Astrocyte (in vitro differentiated cells and primary cell): ENCODE measurements at regions not wholly inside any gene's neighbourhood (a gene's known extent, or its start where the extent isn't known, plus 50 kb on each side); places are given as distances from the start of the nearest gene placed in this dataset.
"Not testable (repeated sequence)": the region's sequence is repeated elsewhere in the genome, so short reads cannot be mapped to it uniquely, and the experiment has no call there.

ENCODE experiments used
- DNase-seq: peaks from one replicate; pipeline ENCODE4 v3.0.0-alpha.2; 2010; ENCODE audit warnings: low read depth
- FAIRE-seq: peaks from 2 replicates; lab custom pipeline; 2011; peaks lifted over from hg19 to GRCh38; lab: Jason Lieb, UNC
- H2AFZ ChIP-seq: 2 replicates; pipeline ENCODE4 v1.6.0; 2012; ENCODE audit warnings: low read depth, low read length, inconsistent platforms
- H3K27ac ChIP-seq: 2 replicates; pipeline ENCODE4 v1.5.1; 2011; ENCODE audit warnings: low read depth, low read length, inconsistent platforms
- H3K27me3 ChIP-seq: 2 replicates; pipeline ENCODE4 v1.6.0; 2011; ENCODE audit warnings: low read length, inconsistent platforms; ENCODE audit not compliant: insufficient read depth
- H3K36me3 ChIP-seq: 2 replicates; pipeline ENCODE4 v1.5.1; 2011; ENCODE audit warnings: low read length, inconsistent platforms; ENCODE audit not compliant: insufficient read depth
- H3K4me1 ChIP-seq: 2 replicates; pipeline ENCODE4 v1.5.1; 2011; ENCODE audit warnings: low read length, inconsistent platforms; ENCODE audit not compliant: insufficient read depth
- H3K4me2 ChIP-seq: 2 replicates; pipeline ENCODE4 v1.6.0; 2012; ENCODE audit warnings: low read length, inconsistent platforms
- H3K4me3 ChIP-seq: 2 replicates; pipeline ENCODE4 v1.5.1; 2011; ENCODE audit warnings: low read depth, mild to moderate bottlenecking, low read length, inconsistent platforms; ENCODE audit not compliant: insufficient read depth
- H3K79me2 ChIP-seq: 2 replicates; pipeline ENCODE4 v1.6.0; 2012; ENCODE audit warnings: mild to moderate bottlenecking, low read length, inconsistent platforms; ENCODE audit not compliant: insufficient read depth
- H3K9ac ChIP-seq: 2 replicates; pipeline ENCODE4 v1.6.0; 2012; ENCODE audit warnings: mild to moderate bottlenecking, low read length, inconsistent platforms
- H3K9me3 ChIP-seq: 2 replicates; pipeline ENCODE4 v1.5.1; 2012; ENCODE audit warnings: low read depth, mild to moderate bottlenecking, low read length, inconsistent platforms; ENCODE audit not compliant: insufficient read depth
- H4K20me1 ChIP-seq: 2 replicates; pipeline ENCODE4 v1.6.0; 2012; ENCODE audit warnings: low read length, inconsistent platforms; ENCODE audit not compliant: insufficient read depth
- H3K27ac Mint-ChIP-seq: one replicate; pipeline ENCODE4 v1.8.0; 2021; ENCODE audit warnings: mild to moderate bottlenecking, mixed read lengths; ENCODE audit not compliant: unreplicated experiment
- H3K27me3 Mint-ChIP-seq: one replicate; pipeline ENCODE4 v1.8.0; 2021; ENCODE audit warnings: low read depth, mixed read lengths; ENCODE audit not compliant: unreplicated experiment
- H3K36me3 Mint-ChIP-seq: one replicate; pipeline ENCODE4 v1.8.0; 2021; ENCODE audit warnings: low read depth, mixed read lengths; ENCODE audit not compliant: unreplicated experiment
- H3K4me1 Mint-ChIP-seq: one replicate; pipeline ENCODE4 v1.8.0; 2021; ENCODE audit warnings: low read depth, mixed read lengths; ENCODE audit not compliant: unreplicated experiment
- H3K4me3 Mint-ChIP-seq: one replicate; pipeline ENCODE4 v1.8.0; 2021; ENCODE audit warnings: mild to moderate bottlenecking, moderate library complexity, mixed read lengths; ENCODE audit not compliant: unreplicated experiment
- H3K9me3 Mint-ChIP-seq: one replicate; pipeline ENCODE4 v1.8.0; 2021; ENCODE audit warnings: mild to moderate bottlenecking, mixed read lengths; ENCODE audit not compliant: unreplicated experiment

DNA sequence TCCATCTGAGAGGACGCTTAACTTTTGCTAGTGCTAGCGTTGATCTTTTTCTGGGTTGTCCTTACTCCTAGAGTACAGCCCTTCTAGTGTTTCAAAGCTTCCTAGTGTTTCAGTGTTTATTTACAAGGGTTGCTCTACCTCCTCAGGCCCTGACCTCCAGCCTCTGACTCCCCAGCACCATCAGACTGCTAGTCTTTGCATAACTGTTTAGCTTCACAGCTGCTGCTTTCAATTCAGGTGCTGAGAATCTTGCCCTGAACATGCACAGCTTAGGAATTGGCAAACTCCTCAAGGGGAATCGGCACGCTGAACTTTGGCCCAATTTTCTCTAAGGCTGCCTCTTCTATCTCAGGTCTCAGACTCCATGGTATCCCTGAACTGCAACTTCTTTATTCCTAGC, 52.9 kb downstream of the OR52B4 start:
- H3K36me3 Mint-ChIP-seq, H3K4me1 Mint-ChIP-seq, H3K27ac ChIP-seq, H3K79me2 ChIP-seq, H3K4me1 ChIP-seq, H3K27me3 ChIP-seq, H3K27ac Mint-ChIP-seq, H2AFZ ChIP-seq, H3K4me3 ChIP-seq, H3K36me3 ChIP-seq, H3K4me2 ChIP-seq, H3K4me3 Mint-ChIP-seq, H3K9me3 Mint-ChIP-seq, FAIRE-seq, H4K20me1 ChIP-seq, H3K27me3 Mint-ChIP-seq, H3K9me3 ChIP-seq, H3K9ac ChIP-seq, DNase-seq: not testable (repeated sequence)

DNA sequence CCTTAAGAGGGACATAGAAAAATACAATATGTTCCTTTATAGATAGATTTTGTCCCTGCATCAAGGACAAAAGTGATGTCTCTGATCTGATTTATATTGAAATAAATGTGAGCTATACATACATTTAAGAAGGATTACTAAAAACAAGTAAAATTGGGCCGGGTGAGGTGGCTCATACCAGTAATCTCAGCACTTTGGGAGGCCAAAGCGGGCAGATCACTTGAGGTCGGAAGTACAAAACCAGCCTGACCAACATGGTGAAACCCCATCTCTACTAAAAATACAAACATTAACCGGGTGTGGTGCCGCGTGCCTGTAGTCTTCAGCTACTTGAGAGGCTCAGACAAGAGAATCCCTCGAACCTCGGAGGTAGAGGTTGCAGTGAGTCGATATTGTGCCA, 91.0 kb downstream of the OR52B4 start:
- not testable (repeated sequence) for H3K27me3 Mint-ChIP-seq, H3K4me1 ChIP-seq, H3K4me3 ChIP-seq, H3K79me2 ChIP-seq, H3K9me3 ChIP-seq, H4K20me1 ChIP-seq, H3K36me3 Mint-ChIP-seq, H3K27me3 ChIP-seq, DNase-seq, H3K4me2 ChIP-seq, H3K36me3 ChIP-seq, H3K4me3 Mint-ChIP-seq, H3K27ac ChIP-seq, H3K4me1 Mint-ChIP-seq, H3K9me3 Mint-ChIP-seq, H3K9ac ChIP-seq, FAIRE-seq, H2AFZ ChIP-seq, H3K27ac Mint-ChIP-seq

DNA sequence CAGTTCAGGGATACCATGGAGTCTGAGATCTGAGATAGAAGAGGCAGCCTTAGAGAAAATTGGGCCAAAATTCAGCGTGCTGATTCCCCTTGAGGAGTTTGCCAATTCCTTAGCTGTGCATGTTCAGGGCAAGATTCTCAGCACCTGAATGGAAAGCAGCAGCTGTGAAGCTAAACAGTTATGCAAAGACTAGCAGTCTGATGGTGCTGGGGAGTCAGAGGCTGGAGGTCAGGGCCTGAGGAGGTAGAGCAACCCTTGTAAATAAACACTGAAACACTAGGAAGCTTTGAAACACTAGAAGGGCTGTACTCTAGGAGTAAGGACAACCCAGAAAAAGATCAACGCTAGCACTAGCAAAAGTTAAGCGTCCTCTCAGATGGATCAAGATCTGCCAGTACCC, 117.1 kb downstream of the OR52B4 start:
- not testable (repeated sequence) for H3K4me3 Mint-ChIP-seq, H3K27ac Mint-ChIP-seq, H4K20me1 ChIP-seq, H3K27me3 Mint-ChIP-seq, H3K9me3 Mint-ChIP-seq, H3K27me3 ChIP-seq, DNase-seq, H3K4me2 ChIP-seq, H3K36me3 Mint-ChIP-seq, H3K36me3 ChIP-seq, H3K27ac ChIP-seq, H3K4me1 Mint-ChIP-seq, H3K9ac ChIP-seq, H3K4me3 ChIP-seq, H2AFZ ChIP-seq, FAIRE-seq, H3K79me2 ChIP-seq, H3K4me1 ChIP-seq, H3K9me3 ChIP-seq

DNA sequence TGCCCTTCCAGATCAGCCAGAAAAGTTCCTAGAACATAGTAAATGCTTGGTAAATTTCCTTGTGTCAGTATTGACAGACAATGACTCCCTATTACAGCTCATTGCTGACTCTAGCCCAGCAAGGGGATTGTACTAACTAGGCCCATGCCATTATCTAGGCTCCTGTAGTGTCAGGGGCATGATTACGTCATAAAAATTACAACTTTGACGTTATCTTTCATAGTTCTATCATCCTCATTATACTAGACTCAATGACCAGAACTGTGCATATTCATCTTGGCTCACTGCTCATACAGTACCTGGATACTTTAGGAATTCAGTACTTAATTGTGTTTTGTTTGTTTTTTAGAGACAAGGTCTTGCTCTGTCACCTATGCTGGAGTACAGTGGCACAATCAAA, 118.7 kb downstream of the OR52B4 start:
- H3K9me3 Mint-ChIP-seq, H3K4me3 Mint-ChIP-seq: not testable (repeated sequence)

DNA sequence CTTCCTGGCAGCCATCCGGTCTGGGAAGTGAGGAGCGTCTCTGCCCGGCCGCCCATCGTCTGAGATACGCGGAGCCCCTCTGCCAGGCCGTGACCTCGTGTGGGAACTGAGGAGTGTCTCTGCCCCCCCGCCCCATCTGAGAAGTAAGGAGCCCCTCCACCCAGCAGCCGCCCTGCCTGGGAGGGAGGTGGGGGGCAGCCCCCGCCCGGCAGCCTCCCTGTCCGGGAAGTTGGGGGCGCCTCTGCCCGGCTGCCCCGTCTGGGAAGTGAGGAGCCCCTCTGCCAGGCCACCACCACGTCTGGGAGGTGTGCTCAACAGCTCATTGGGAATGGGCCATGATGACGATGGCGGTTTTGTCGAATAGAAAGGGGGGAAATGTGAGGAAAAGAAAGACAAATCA, 130.4 kb downstream of the OR52B4 start:
- not testable (repeated sequence) for H2AFZ ChIP-seq, H3K36me3 Mint-ChIP-seq, H4K20me1 ChIP-seq, H3K4me1 Mint-ChIP-seq, H3K4me3 Mint-ChIP-seq, H3K4me2 ChIP-seq, H3K27ac ChIP-seq, H3K27me3 Mint-ChIP-seq, H3K27me3 ChIP-seq, H3K27ac Mint-ChIP-seq, H3K9me3 Mint-ChIP-seq, H3K9ac ChIP-seq, DNase-seq, H3K4me3 ChIP-seq, H3K79me2 ChIP-seq, FAIRE-seq, H3K36me3 ChIP-seq, H3K9me3 ChIP-seq, H3K4me1 ChIP-seq

More for the DNA sequence above, 118.7 kb downstream of the OR52B4 start:
- H3K27ac ChIP-seq, H3K4me1 ChIP-seq, H3K4me1 Mint-ChIP-seq, H3K4me2 ChIP-seq, FAIRE-seq, H4K20me1 ChIP-seq, H3K27me3 Mint-ChIP-seq, H2AFZ ChIP-seq, H3K9me3 ChIP-seq, H3K9ac ChIP-seq, H3K27ac Mint-ChIP-seq, H3K36me3 ChIP-seq, H3K79me2 ChIP-seq, H3K4me3 ChIP-seq, H3K27me3 ChIP-seq, H3K36me3 Mint-ChIP-seq, DNase-seq: not testable (repeated sequence)

- not testable (repeated sequence) for H3K36me3 ChIP-seq, H3K27me3 ChIP-seq, H3K27ac ChIP-seq, H3K4me1 ChIP-seq, H3K79me2 ChIP-seq, H3K9ac ChIP-seq, H3K9me3 ChIP-seq, H3K4me3 ChIP-seq, H3K4me2 ChIP-seq, H3K36me3 Mint-ChIP-seq, H2AFZ ChIP-seq, H3K4me3 Mint-ChIP-seq, H4K20me1 ChIP-seq, H3K4me1 Mint-ChIP-seq, DNase-seq, FAIRE-seq, H3K9me3 Mint-ChIP-seq, H3K27ac Mint-ChIP-seq
- peaks cover 15% of the 10 kb centered on the region for H3K27me3 Mint-ChIP-seq
These were observed 124.3 kb downstream of the RRM1 start for GRCh38 chr11:4218857-4219256.
